ENCODE measurements at regions not wholly inside any gene's neighbourhood (a gene's known extent, or its start where the extent isn't known, plus 50 kb on each side); places are given as distances from the start of the nearest gene placed in this dataset.

- DNase-seq: no peak
These were observed 91.8 kb upstream of the ENPP6 start for GRCh38 chr4:184309241-184310170.

GRCh38 chr4:184306949-184307348 is 89.3 kb upstream of the ENPP6 start:
- DNase-seq: no peak

- DNase-seq: no peak
These were observed 88.8 kb upstream of the ENPP6 start for GRCh38 chr4:184306470-184306869.

- no peak for DNase-seq
These were observed 83.1 kb upstream of the ENPP6 start for GRCh38 chr4:184300816-184301215.

GRCh38 chr4:184298254-184298653 is 80.6 kb upstream of the ENPP6 start:
- DNase-seq: no peak

- no peak for DNase-seq
These were observed 77.5 kb upstream of the ENPP6 start for GRCh38 chr4:184295206-184295605.

- no peak for DNase-seq
These were observed 77.0 kb upstream of the ENPP6 start for GRCh38 chr4:184294606-184295133.

GRCh38 chr4:184293552-184293951 is 75.9 kb upstream of the ENPP6 start:
- DNase-seq: no peak

GRCh38 chr4:184292877-184293276 is 75.2 kb upstream of the ENPP6 start:
- DNase-seq: no peak

- DNase-seq: no peak
These were observed 74.8 kb upstream of the ENPP6 start for GRCh38 chr4:184292465-184292867.

GRCh38 chr4:184289179-184289535 is 71.5 kb upstream of the ENPP6 start:
- no peak for DNase-seq

- DNase-seq: no peak
These were observed 70.9 kb upstream of the ENPP6 start for GRCh38 chr4:184288451-184289178.

- no peak for DNase-seq
These were observed 70.1 kb upstream of the ENPP6 start for GRCh38 chr4:184287697-184288255.

GRCh38 chr4:184286358-184286757 is 68.7 kb upstream of the ENPP6 start:
- no peak for DNase-seq

- DNase-seq: no peak
These were observed 67.1 kb upstream of the ENPP6 start for GRCh38 chr4:184284742-184285141.

GRCh38 chr4:184284336-184284690 is 66.6 kb upstream of the ENPP6 start:
- no peak for DNase-seq

GRCh38 chr4:184283659-184284335 is 66.1 kb upstream of the ENPP6 start:
- DNase-seq: no peak

- DNase-seq: no peak
These were observed 65.4 kb upstream of the ENPP6 start for GRCh38 chr4:184282895-184283654.

- no peak for DNase-seq
These were observed 64.6 kb upstream of the ENPP6 start for GRCh38 chr4:184282251-184282713.

- DNase-seq: no peak
These were observed 63.8 kb upstream of the ENPP6 start for GRCh38 chr4:184281231-184282139.

- DNase-seq: no peak
These were observed 63.0 kb upstream of the ENPP6 start for GRCh38 chr4:184280591-184281071.

Measured in effector CD4-positive, alpha-beta T cell (primary cell).